HepG2 (cell line): ENCODE measurements at regions not wholly inside any gene's neighbourhood (a gene's known extent, or its start where the extent isn't known, plus 50 kb on each side); places are given as distances from the start of the nearest gene placed in this dataset.

Source experiments
- ATAC-seq: fragments of 200-7000 bp; cut with Tn5 transposase; 3 replicates; pipeline ENCODE4 v1.9.1; 2020; ENCODE audit warnings: mild to moderate bottlenecking, moderate library complexity
- BruUV-seq: library from RNA; stranded (reverse); fragments of 400-500 nt; replicated peaks from 2 replicates; lab custom pipeline; 2021; lab: Mats Ljungman, UMichigan
- CTCF ChIA-PET: fragments of 300-600 bp; formaldehyde crosslinking; extraction: SDS; loops from one replicate; lab custom pipeline; 2021; ENCODE audit warnings: low total read pairs, inconsistent platforms, low intra/inter-chr PET ratio; lab: Yijun Ruan, JAX
- POLR2A ChIA-PET: fragments of 350-600 bp; sonication (Branson Sonifier 250); formaldehyde crosslinking; loops from one replicate; lab custom pipeline; 2020; ENCODE audit warnings: antibody characterized with exemption, inconsistent platforms; lab: Yijun Ruan, JAX
- DNase-seq: peaks from one replicate; pipeline ENCODE4 v3.0.0-alpha.2; 2015; ENCODE audit warnings: low spot score
- FAIRE-seq: peaks from 3 replicates; lab custom pipeline; 2011; peaks lifted over from hg19 to GRCh38; lab: Jason Lieb, UNC
- H2AFZ ChIP-seq: one replicate; pipeline ENCODE4 v1.6.1; 2011; ENCODE audit warnings: low read length, inconsistent platforms
- H3K27ac ChIP-seq: fragments of 300-600 bp; 3 replicates; pipeline ENCODE4 v1.8.0; 2011; ENCODE audit warnings: mixed run types, mild to moderate bottlenecking, mixed read lengths, low read length, inconsistent platforms; ENCODE audit not compliant: insufficient read depth; ENCODE audit errors: extremely low read length
- H3K27me3 ChIP-seq, 2 experiments: fragments of 200-600 bp in 1 of 2; 2 replicates in 1 of 2; 3 replicates in 1 of 2; pipeline versions ENCODE4 v1.6.0 to v1.8.0; 2011; ENCODE audit warnings: low read length in 2 of 2, mild to moderate bottlenecking in 2 of 2, moderate library complexity in 2 of 2, inconsistent platforms in 1 of 2; ENCODE audit not compliant: insufficient read depth in 2 of 2, control insufficient read depth in 1 of 2
- H3K36me3 ChIP-seq, 2 experiments: fragments of 200-600 bp in 1 of 2; replicated peaks in 1 of 2; 2 replicates in 1 of 2; 3 replicates in 1 of 2; pipeline versions ENCODE4 v1.5.1 to v1.8.0; 2011; ENCODE audit warnings: low read length in 2 of 2, inconsistent platforms in 1 of 2; ENCODE audit not compliant: insufficient read depth in 2 of 2, control insufficient read depth in 1 of 2
- H3K4me1 ChIP-seq: 2 replicates; pipeline ENCODE4 v1.5.1; 2012; ENCODE audit warnings: low read length, inconsistent platforms; ENCODE audit not compliant: insufficient read depth
- H3K4me2 ChIP-seq: 2 replicates; pipeline ENCODE4 v1.6.0; 2011; ENCODE audit warnings: low read depth, low read length, inconsistent platforms
- H3K4me3 ChIP-seq, 3 experiments: fragments of 200-600 bp in 1 of 3; sonication (generic), shearing (Covaris generic) in 1 of 3; replicated peaks in 1 of 3; 2 replicates each; pipeline ENCODE4 v1.5.1; 2011 to 2016; ENCODE audit warnings: low read length in 3 of 3, inconsistent platforms in 2 of 3, low read depth in 2 of 3, mild to moderate bottlenecking in 2 of 3, control low read depth in 1 of 3, mixed read lengths in 1 of 3; ENCODE audit not compliant: insufficient read depth in 1 of 3
- H3K79me2 ChIP-seq: one replicate; pipeline ENCODE4 v1.6.1; 2011; ENCODE audit warnings: low read length, inconsistent platforms; ENCODE audit not compliant: insufficient read depth
- H3K9ac ChIP-seq: 2 replicates; pipeline ENCODE4 v1.6.0; 2011; ENCODE audit warnings: mild to moderate bottlenecking, low read depth, low read length, inconsistent platforms; ENCODE audit not compliant: insufficient read depth
- H3K9me3 ChIP-seq: 2 replicates; pipeline ENCODE4 v1.5.1; 2012; ENCODE audit warnings: mild to moderate bottlenecking, low read length
- H4K20me1 ChIP-seq: 2 replicates; pipeline ENCODE4 v1.6.0; 2011; ENCODE audit warnings: inconsistent platforms, mild to moderate bottlenecking, low read length, moderate library complexity; ENCODE audit not compliant: insufficient read depth
- ARNT ChIP-seq: fragments of 450-650 bp; IDR thresholded peaks from 2 replicates; pipeline ENCODE4 v1.6.1; 2017
- CSRNP2 ChIP-seq: sonication (generic); formaldehyde crosslinking; conservative IDR thresholded peaks from 2 replicates; pipeline ENCODE4 v1.8.0; 2022; ENCODE audit warnings: low read depth, missing genetic modification reagents
- FLYWCH1 ChIP-seq: sonication (generic); formaldehyde crosslinking; IDR thresholded peaks from 2 replicates; pipeline ENCODE4 v1.8.1; 2023; ENCODE audit warnings: mild to moderate bottlenecking, missing genetic modification reagents
- GZF1 ChIP-seq: sonication (generic); formaldehyde crosslinking; IDR thresholded peaks from 2 replicates; pipeline ENCODE4 v1.5.1; 2020; ENCODE audit warnings: mild to moderate bottlenecking, missing genetic modification reagents
- HMG20A ChIP-seq: IDR thresholded peaks from 2 replicates; pipeline ENCODE4 v1.6.1; 2016; ENCODE audit warnings: borderline replicate concordance
- IRF1 ChIP-seq: sonication (generic); formaldehyde crosslinking; IDR thresholded peaks from 2 replicates; pipeline ENCODE4 v1.4.0; 2020; ENCODE audit warnings: low read depth, mild to moderate bottlenecking, missing genetic modification reagents
- MLX ChIP-seq: IDR thresholded peaks from 2 replicates; pipeline ENCODE4 v1.6.1; 2016
- POGK ChIP-seq: sonication (generic); formaldehyde crosslinking; conservative IDR thresholded peaks from 2 replicates; pipeline ENCODE4 v1.8.0; 2022; ENCODE audit warnings: mild to moderate bottlenecking, moderate library complexity, missing genetic modification reagents
- TARDBP ChIP-seq: sonication (generic); formaldehyde crosslinking; IDR thresholded peaks from 2 replicates; pipeline ENCODE4 v1.8.0; 2022; ENCODE audit warnings: mild to moderate bottlenecking, missing genetic modification reagents
- ZNF670 ChIP-seq: sonication (generic); formaldehyde crosslinking; IDR thresholded peaks from 2 replicates; pipeline ENCODE4 v1.8.0; 2022; ENCODE audit warnings: mild to moderate bottlenecking, missing genetic modification reagents, borderline replicate concordance
- ZNF788 ChIP-seq: sonication (generic); formaldehyde crosslinking; IDR thresholded peaks from 2 replicates; pipeline ENCODE4 v1.5.0; 2020; ENCODE audit warnings: mild to moderate bottlenecking, missing genetic modification reagents, borderline replicate concordance
- WGBS: methylation state at CpG from one replicate; pipeline ENCODE4 v1.1.6; 2017; ENCODE audit warnings: low lambda C conversion rate; 5-methylcytosine and 5-hydroxymethylcytosine counted together
- in situ Hi-C: cut with HindIII; loops from 2 replicates; pipeline ENCODE4 v1.10.0; 2017; ENCODE audit warnings: low pct_unique_long_range_greater_than_20kb; ENCODE audit not compliant: extremely low pct_ligation_motif_present
- intact Hi-C: fragments of 100-400 bp; cut with micrococcal nuclease; formaldehyde crosslinking; loops from one replicate; pipeline ENCODE4 v1.10.0; 2022; ENCODE audit not compliant: unreplicated experiment

GRCh38 chr1:195501118-195501517 is 1107.1 kb downstream of the KCNT2 start (continued):
- TF ChIP-seq MLX (CRISPR knock-in tag) (no peak), IRF1 (CRISPR knock-in tag) (no peak)
- TF ChIP-seq, all 625 proteins: peak for 0

GRCh38 chr1:195495720-195496635 is 1112.3 kb downstream of the KCNT2 start:
- POLR2A ChIA-PET = no interaction called here

More at GRCh38 chr1:195495720-195496635, 1112.3 kb downstream of the KCNT2 start:
- Histone ChIP-seq H3K9ac (no peak overlapping the region), H3K27ac (no peak overlapping the region), H2AFZ (no peak overlapping the region), H3K27me3 (no peaks in the 10 kb centered on the region), H3K4me2 (no peak overlapping the region), H3K79me2 (no peaks in the 10 kb centered on the region), H3K4me3 (no peak overlapping the region), H3K9me3 (no peaks in the 10 kb centered on the region), H3K36me3 (no peaks in the 10 kb centered on the region), H3K4me1 (no peaks in the 10 kb centered on the region), H4K20me1 (no peaks in the 10 kb centered on the region)
- in situ Hi-C loops (no loop called here), intact Hi-C loops (no loop called here)
- DNase-seq (no peak), FAIRE-seq (no peak), ATAC-seq (no peak)
- WGBS = 13% methylated on average over 4 of the region's 5 CpGs
- CTCF ChIA-PET = no interaction called here
- no peak for TF ChIP-seq GZF1 (CRISPR knock-in tag)
- TF ChIP-seq CSRNP2 (CRISPR knock-in tag) = no peak
- TF ChIP-seq ARNT = no peak
- TF ChIP-seq TARDBP (CRISPR knock-in tag) = no peak
- no peak for TF ChIP-seq POGK (CRISPR knock-in tag)
- no peak for TF ChIP-seq ZNF788 (CRISPR knock-in tag)
- TF ChIP-seq ZNF670 (CRISPR knock-in tag) = no peak
- no peak for TF ChIP-seq HMG20A (CRISPR knock-in tag)
- no peak for TF ChIP-seq FLYWCH1 (CRISPR knock-in tag)
- BruUV-seq = no TSS peak
